Activated CD4-positive, alpha-beta T cell treated with anti-CD3 and anti-CD28 coated beads, Interleukin-2, amount 10 ng/mL, durations not matched to agents 24 days and 14 days (primary cell): ENCODE measurements at regions not wholly inside any gene's neighbourhood (a gene's known extent, or its start where the extent isn't known, plus 50 kb on each side); places are given as distances from the start of the nearest gene placed in this dataset.
"Not testable (repeated sequence)": the region's sequence is repeated elsewhere in the genome, so short reads cannot be mapped to it uniquely, and the experiment has no call there.

Experiments
- DNase-seq: peaks from one replicate; pipeline ENCODE4 v3.0.0; 2022
- H3K27ac Mint-ChIP-seq: one replicate; pipeline ENCODE4 v1.8.0; 2022; ENCODE audit warnings: mild to moderate bottlenecking, mixed read lengths
- H3K27me3 Mint-ChIP-seq: one replicate; pipeline ENCODE4 v1.8.0; 2022; ENCODE audit warnings: mixed read lengths
- H3K36me3 Mint-ChIP-seq: one replicate; pipeline ENCODE4 v1.8.0; 2022; ENCODE audit warnings: low read depth, mild to moderate bottlenecking, mixed read lengths
- H3K4me1 Mint-ChIP-seq: one replicate; pipeline ENCODE4 v1.8.0; 2021; ENCODE audit warnings: mixed read lengths
- H3K4me3 Mint-ChIP-seq: one replicate; pipeline ENCODE4 v1.8.0; 2022; ENCODE audit warnings: mild to moderate bottlenecking, moderate library complexity, mixed read lengths
- H3K9me3 Mint-ChIP-seq: one replicate; pipeline ENCODE4 v1.8.0; 2021; ENCODE audit warnings: mixed read lengths
- intact Hi-C: fragments of 100-400 bp; cut with micrococcal nuclease; formaldehyde crosslinking; loops from one replicate; pipeline ENCODE4 v1.15.1; 2023

- DNase-seq, result no peak
- Mint-ChIP-seq H3K36me3 (no peaks in the 10 kb centered on the region), H3K4me3 (no peak overlapping the region), H3K9me3 (no peaks in the 10 kb centered on the region), H3K4me1 (no peaks in the 10 kb centered on the region), H3K27ac (no peak overlapping the region), H3K27me3 (no peaks in the 10 kb centered on the region)
- intact Hi-C loops, result no loop called here
These were observed 261.7 kb upstream of the PAPPA start for GRCh38 chr9:115891929-115892328.

- DNase-seq, H3K27me3 Mint-ChIP-seq, H3K9me3 Mint-ChIP-seq, H3K36me3 Mint-ChIP-seq, H3K4me3 Mint-ChIP-seq, H3K27ac Mint-ChIP-seq, H3K4me1 Mint-ChIP-seq, intact Hi-C loops: not testable (repeated sequence)
These were observed 255.1 kb upstream of the PAPPA start for GRCh38 chr9:115898478-115898877.

- Mint-ChIP-seq H3K9me3 (no peaks in the 10 kb centered on the region), H3K36me3 (no peaks in the 10 kb centered on the region), H3K27me3 (no peaks in the 10 kb centered on the region), H3K4me3 (no peak overlapping the region), H3K27ac (no peak overlapping the region), H3K4me1 (no peaks in the 10 kb centered on the region)
- DNase-seq, result no peak
- intact Hi-C loops, result no loop called here
These were observed 252.9 kb upstream of the PAPPA start for GRCh38 chr9:115900698-115901097.

- DNase-seq, result no peak
- Mint-ChIP-seq H3K9me3 (no peaks in the 10 kb centered on the region), H3K4me3 (no peak overlapping the region), H3K36me3 (no peaks in the 10 kb centered on the region), H3K4me1 (no peaks in the 10 kb centered on the region), H3K27me3 (no peaks in the 10 kb centered on the region), H3K27ac (no peak overlapping the region)
- intact Hi-C loops, result no loop called here
These were observed 242.6 kb upstream of the PAPPA start for GRCh38 chr9:115910959-115911358.

GRCh38 chr9:115912086-115912485, 241.5 kb upstream of the PAPPA start:
- no peaks in the 10 kb centered on the region for H3K36me3 Mint-ChIP-seq
- no peaks in the 10 kb centered on the region for H3K4me1 Mint-ChIP-seq
- H3K4me3 Mint-ChIP-seq, result no peak overlapping the region
- intact Hi-C loops, result no loop called here
- H3K9me3 Mint-ChIP-seq, result no peaks in the 10 kb centered on the region
- DNase-seq, result no peak
- no peak overlapping the region for H3K27ac Mint-ChIP-seq
- no peaks in the 10 kb centered on the region for H3K27me3 Mint-ChIP-seq

- Mint-ChIP-seq H3K9me3 (no peaks in the 10 kb centered on the region), H3K27me3 (no peaks in the 10 kb centered on the region), H3K27ac (no peak overlapping the region), H3K36me3 (no peaks in the 10 kb centered on the region), H3K4me1 (no peaks in the 10 kb centered on the region), H3K4me3 (no peak overlapping the region)
- no peak for DNase-seq
- intact Hi-C loops, result no loop called here
These were observed 239.9 kb upstream of the PAPPA start for GRCh38 chr9:115913696-115914095.

- H3K27me3 Mint-ChIP-seq, result no peaks in the 10 kb centered on the region
- H3K4me1 Mint-ChIP-seq, result no peaks in the 10 kb centered on the region
- no peak overlapping the region for H3K4me3 Mint-ChIP-seq
- H3K27ac Mint-ChIP-seq, result no peak overlapping the region
- intact Hi-C loops, result no loop called here
- no peak for DNase-seq
- H3K9me3 Mint-ChIP-seq, result no peaks in the 10 kb centered on the region
- no peaks in the 10 kb centered on the region for H3K36me3 Mint-ChIP-seq
These were observed 239.3 kb upstream of the PAPPA start for GRCh38 chr9:115914291-115914690.

- intact Hi-C loops, result no loop called here
- Mint-ChIP-seq H3K27ac (no peak overlapping the region), H3K4me1 (no peaks in the 10 kb centered on the region), H3K27me3 (no peaks in the 10 kb centered on the region), H3K4me3 (no peak overlapping the region), H3K36me3 (no peaks in the 10 kb centered on the region), H3K9me3 (no peaks in the 10 kb centered on the region)
- DNase-seq, result no peak
These were observed 232.3 kb upstream of the PAPPA start for GRCh38 chr9:115921301-115921700.

GRCh38 chr9:115922444-115922843, 231.1 kb upstream of the PAPPA start:
- intact Hi-C loops, result no loop called here
- DNase-seq, result no peak
- Mint-ChIP-seq H3K36me3 (no peaks in the 10 kb centered on the region), H3K27ac (no peak overlapping the region), H3K4me3 (no peak overlapping the region), H3K4me1 (no peaks in the 10 kb centered on the region), H3K27me3 (no peaks in the 10 kb centered on the region), H3K9me3 (no peaks in the 10 kb centered on the region)

GRCh38 chr9:115923410-115923809, 230.2 kb upstream of the PAPPA start:
- intact Hi-C loops, result no loop called here
- H3K9me3 Mint-ChIP-seq, result no peaks in the 10 kb centered on the region
- no peak for DNase-seq
- no peak overlapping the region for H3K27ac Mint-ChIP-seq
- H3K27me3 Mint-ChIP-seq, result no peaks in the 10 kb centered on the region
- H3K4me1 Mint-ChIP-seq, result no peaks in the 10 kb centered on the region
- H3K36me3 Mint-ChIP-seq, result no peaks in the 10 kb centered on the region
- H3K4me3 Mint-ChIP-seq, result no peak overlapping the region

- H3K36me3 Mint-ChIP-seq, result no peaks in the 10 kb centered on the region
- no peak overlapping the region for H3K27ac Mint-ChIP-seq
- DNase-seq, result no peak
- no peak overlapping the region for H3K4me3 Mint-ChIP-seq
- intact Hi-C loops, result no loop called here
- no peaks in the 10 kb centered on the region for H3K4me1 Mint-ChIP-seq
- no peaks in the 10 kb centered on the region for H3K27me3 Mint-ChIP-seq
- no peaks in the 10 kb centered on the region for H3K9me3 Mint-ChIP-seq
These were observed 229.5 kb upstream of the PAPPA start for GRCh38 chr9:115923903-115924668.

GRCh38 chr9:115924669-115924987, 229.0 kb upstream of the PAPPA start:
- no peaks in the 10 kb centered on the region for H3K27me3 Mint-ChIP-seq
- H3K36me3 Mint-ChIP-seq, result no peaks in the 10 kb centered on the region
- no peaks in the 10 kb centered on the region for H3K9me3 Mint-ChIP-seq
- no peak overlapping the region for H3K4me3 Mint-ChIP-seq
- DNase-seq, result no peak
- H3K4me1 Mint-ChIP-seq, result no peaks in the 10 kb centered on the region
- intact Hi-C loops, result no loop called here
- no peak overlapping the region for H3K27ac Mint-ChIP-seq

- intact Hi-C loops, result no loop called here
These were observed 228.2 kb upstream of the PAPPA start for GRCh38 chr9:115925424-115925823.

GRCh38 chr9:115930472-115930871, 223.1 kb upstream of the PAPPA start:
- Mint-ChIP-seq H3K4me3 (no peak overlapping the region), H3K27ac (no peak overlapping the region), H3K27me3 (no peaks in the 10 kb centered on the region), H3K9me3 (no peaks in the 10 kb centered on the region), H3K36me3 (no peaks in the 10 kb centered on the region), H3K4me1 (no peaks in the 10 kb centered on the region)
- intact Hi-C loops, result no loop called here
- DNase-seq, result no peak

More at GRCh38 chr9:115925424-115925823, 228.2 kb upstream of the PAPPA start:
- Mint-ChIP-seq H3K4me1 (no peaks in the 10 kb centered on the region), H3K27me3 (no peaks in the 10 kb centered on the region), H3K9me3 (no peaks in the 10 kb centered on the region), H3K4me3 (no peak overlapping the region), H3K27ac (no peak overlapping the region), H3K36me3 (no peaks in the 10 kb centered on the region)
- DNase-seq, result no peak

GRCh38 chr9:115938479-115938878, 215.1 kb upstream of the PAPPA start:
- Mint-ChIP-seq H3K9me3 (no peaks in the 10 kb centered on the region), H3K4me1 (no peaks in the 10 kb centered on the region), H3K36me3 (no peaks in the 10 kb centered on the region), H3K27me3 (no peaks in the 10 kb centered on the region), H3K27ac (no peak overlapping the region), H3K4me3 (no peak overlapping the region)
- intact Hi-C loops, result no loop called here
- DNase-seq, result no peak
